Fibroblast of lung (primary cell): ENCODE measurements at regions not wholly inside any gene's neighbourhood (a gene's known extent, or its start where the extent isn't known, plus 50 kb on each side); places are given as distances from the start of the nearest gene placed in this dataset.
A peak's percentile ranks its signal among the peaks of the same experiment; 100 is the strongest.

Source experiments
- DNase-seq, 2 donors: peaks; one replicate each; pipeline versions ENCODE4 v3.0.0 to v3.0.0-alpha.2; 2010; ENCODE audit warnings: low read depth in 2 of 2
- H2AFZ ChIP-seq: 2 replicates; pipeline ENCODE4 v1.5.1; 2012; ENCODE audit warnings: low read length, control low read depth, inconsistent platforms
- H3K27ac ChIP-seq: 2 replicates; pipeline ENCODE4 v1.5.1; 2011; ENCODE audit warnings: low read length, control low read depth; ENCODE audit not compliant: insufficient read depth
- H3K27me3 ChIP-seq: 2 replicates; pipeline ENCODE4 v1.5.1; 2011; ENCODE audit warnings: mild to moderate bottlenecking, low read length; ENCODE audit not compliant: control insufficient read depth, insufficient read depth
- H3K36me3 ChIP-seq: 2 replicates; pipeline ENCODE4 v1.5.1; 2011; ENCODE audit warnings: low read length; ENCODE audit not compliant: control insufficient read depth, insufficient read depth
- H3K4me1 ChIP-seq: 2 replicates; pipeline ENCODE4 v1.5.1; 2011; ENCODE audit warnings: low read length; ENCODE audit not compliant: control insufficient read depth, insufficient read depth; ENCODE audit errors: extremely low read depth
- H3K4me2 ChIP-seq: 2 replicates; pipeline ENCODE4 v1.5.1; 2011; ENCODE audit warnings: low read length, control low read depth; ENCODE audit not compliant: insufficient read depth; ENCODE audit errors: extremely low read depth
- H3K4me3 ChIP-seq, 4 experiments: fragments of 200-600 bp in 1 of 4; sonication (generic) in 1 of 4; replicated peaks in 1 of 4; 2 replicates each; pipeline ENCODE4 v1.5.1; 2011 to 2016; ENCODE audit warnings: low read length in 4 of 4, low read depth in 3 of 4, mild to moderate bottlenecking in 3 of 4, control low read depth in 2 of 4, inconsistent platforms in 1 of 4, mixed read lengths in 1 of 4; ENCODE audit not compliant: insufficient read depth in 1 of 4; ENCODE audit errors: control extremely low read depth in 1 of 4
- H3K79me2 ChIP-seq: 2 replicates; pipeline ENCODE4 v1.5.1; 2012; ENCODE audit warnings: mild to moderate bottlenecking, low read length, inconsistent platforms; ENCODE audit not compliant: control insufficient read depth, insufficient read depth
- H3K9ac ChIP-seq: 2 replicates; pipeline ENCODE4 v1.5.1; 2011; ENCODE audit warnings: mild to moderate bottlenecking, low read length, control low read depth; ENCODE audit not compliant: insufficient read depth
- H3K9me3 ChIP-seq: 2 replicates; pipeline ENCODE4 v1.5.1; 2012; ENCODE audit warnings: low read depth, low read length; ENCODE audit not compliant: control insufficient read depth, insufficient read depth
- H4K20me1 ChIP-seq: 2 replicates; pipeline ENCODE4 v1.5.1; 2011; ENCODE audit warnings: low read length; ENCODE audit not compliant: control insufficient read depth, insufficient read depth; ENCODE audit errors: extremely low read depth
- CTCF ChIP-seq, 2 donors: IDR thresholded peaks in 1 of 2; conservative IDR thresholded peaks in 1 of 2; 1 replicate in 1 of 2; 2 replicates in 1 of 2; pipeline ENCODE4 v1.5.1; 2011 to 2012; ENCODE audit warnings: low read length in 2 of 2, control low read depth in 1 of 2, inconsistent platforms in 1 of 2, low read depth in 1 of 2, mild to moderate bottlenecking in 1 of 2
- EZH2 ChIP-seq: IDR thresholded peaks from 2 replicates; pipeline ENCODE4 v1.5.1; 2012; ENCODE audit warnings: low read length, control low read depth, mild to moderate bottlenecking; ENCODE audit errors: missing control alignments

GRCh38 chr11:19389787-19390303 is 149.1 kb upstream of the E2F8 start:
- DNase-seq = peak in 1 of 2 donors; percentile 85
- H2AFZ ChIP-seq = no peak overlapping the region
- TF ChIP-seq EZH2 (no peak), CTCF (conservative IDR thresholded peaks at IDR 0.05 in 1 of 2, IDR thresholded peaks at IDR 0.05 in 1 of 2; ENCODE audit: low read depth in 1 of 2, low read length in 2 of 2) (no peak)

GRCh38 chr11:19382131-19382611 is 141.4 kb upstream of the E2F8 start:
- Histone ChIP-seq H4K20me1 (no peaks in the 10 kb centered on the region), H2AFZ (peak overlapping the region; percentile 29), H3K27ac (no peak overlapping the region), H3K4me1 (peaks cover 14% of the 10 kb centered on the region), H3K36me3 (no peaks in the 10 kb centered on the region), H3K79me2 (no peaks in the 10 kb centered on the region), H3K27me3 (no peaks in the 10 kb centered on the region), H3K4me2 (peak overlapping the region; percentile 48), H3K9me3 (no peaks in the 10 kb centered on the region), H3K9ac (no peak overlapping the region), H3K4me3 (peak overlapping the region in 1 of 4 experiments; percentile 9)
- no peak for DNase-seq
- TF ChIP-seq EZH2 (no peak), CTCF (conservative IDR thresholded peaks at IDR 0.05 in 1 of 2, IDR thresholded peaks at IDR 0.05 in 1 of 2; ENCODE audit: low read depth in 1 of 2, low read length in 2 of 2) (no peak)

More at GRCh38 chr11:19389787-19390303, 149.1 kb upstream of the E2F8 start:
- no peak overlapping the region for H3K9ac ChIP-seq
- peaks cover 12% of the 10 kb centered on the region for H3K4me1 ChIP-seq
- H3K4me2 ChIP-seq = no peak overlapping the region
- no peaks in the 10 kb centered on the region for H3K9me3 ChIP-seq
- H3K27ac ChIP-seq = peak overlapping the region; percentile 68
- no peaks in the 10 kb centered on the region for H3K27me3 ChIP-seq
- H4K20me1 ChIP-seq = no peaks in the 10 kb centered on the region
- H3K79me2 ChIP-seq = no peaks in the 10 kb centered on the region
- H3K4me3 ChIP-seq = no peak overlapping the region
- no peaks in the 10 kb centered on the region for H3K36me3 ChIP-seq

GRCh38 chr11:19380375-19380774 is 139.6 kb upstream of the E2F8 start:
- H3K27me3 ChIP-seq = no peaks in the 10 kb centered on the region
- no peaks in the 10 kb centered on the region for H4K20me1 ChIP-seq
- H3K79me2 ChIP-seq = no peaks in the 10 kb centered on the region
- H3K4me3 ChIP-seq = no peak overlapping the region
- H3K4me1 ChIP-seq = peaks cover 14% of the 10 kb centered on the region
- H3K9ac ChIP-seq = no peak overlapping the region
- H2AFZ ChIP-seq = peak overlapping the region; percentile 42
- H3K36me3 ChIP-seq = no peaks in the 10 kb centered on the region
- H3K9me3 ChIP-seq = no peaks in the 10 kb centered on the region
- TF ChIP-seq EZH2 (no peak), CTCF (conservative IDR thresholded peaks at IDR 0.05 in 1 of 2, IDR thresholded peaks at IDR 0.05 in 1 of 2; ENCODE audit: low read depth in 1 of 2, low read length in 2 of 2) (no peak)
- peak; percentile 67 to 87 for DNase-seq
- H3K4me2 ChIP-seq = peak overlapping the region; percentile 16
- H3K27ac ChIP-seq = peak overlapping the region; percentile 71
